ENCODE measurements at regions not wholly inside any gene's neighbourhood (a gene's known extent, or its start where the extent isn't known, plus 50 kb on each side); places are given as distances from the start of the nearest gene placed in this dataset.

GRCh38 chr10:107577221-107577620, 412.7 kb upstream of the SORCS1 start:
- Histone ChIP-seq H3K27me3 (ENCODE audit: control insufficient read depth in 1 of 2, insufficient read depth in 2 of 2, low read length in 1 of 2) (no peaks in the 10 kb centered on the region), H3K4me1 (ENCODE audit: control insufficient read depth in 1 of 2, insufficient read depth in 2 of 2, low read length in 2 of 2) (no peaks in the 10 kb centered on the region), H3K9me3 (ENCODE audit: control insufficient read depth, low read length) (no peaks in the 10 kb centered on the region), H3K4me3 (ENCODE audit: low read length in 2 of 2) (no peak overlapping the region), H3K27ac (ENCODE audit: low read depth in 1 of 2, low read length in 2 of 2) (no peak overlapping the region), H3K36me3 (ENCODE audit: control insufficient read depth in 1 of 2, insufficient read depth in 2 of 2, low read length in 1 of 2) (no peaks in the 10 kb centered on the region)
- ATAC-seq (ENCODE audit: low FRiP score): no peak
- no peak for DNase-seq
- intact Hi-C loops (cut with DNase I): no loop called here
- WGBS, 2 donors: 6 to 64% methylated on average over 2 of the region's 2 CpGs

- H3K27ac ChIP-seq (ENCODE audit: low read depth in 1 of 2, low read length in 2 of 2): no peak overlapping the region
- no peaks in the 10 kb centered on the region for H3K27me3 ChIP-seq (ENCODE audit: control insufficient read depth in 1 of 2, insufficient read depth in 2 of 2, low read length in 1 of 2)
- DNase-seq: no peak
- H3K4me1 ChIP-seq (ENCODE audit: control insufficient read depth in 1 of 2, insufficient read depth in 2 of 2, low read length in 2 of 2): no peaks in the 10 kb centered on the region
- ATAC-seq (ENCODE audit: low FRiP score): no peak
- WGBS, 2 donors: 6 to 8% methylated on average over 2 of the region's 2 CpGs
- H3K4me3 ChIP-seq (ENCODE audit: low read length in 2 of 2): no peak overlapping the region
- no peaks in the 10 kb centered on the region for H3K36me3 ChIP-seq (ENCODE audit: control insufficient read depth in 1 of 2, insufficient read depth in 2 of 2, low read length in 1 of 2)
- no peaks in the 10 kb centered on the region for H3K9me3 ChIP-seq (ENCODE audit: control insufficient read depth, low read length)
- intact Hi-C loops (cut with DNase I): no loop called here
Observed at GRCh38 chr10:107576746-107577145, 412.2 kb upstream of the SORCS1 start.

- Histone ChIP-seq H3K4me1 (ENCODE audit: control insufficient read depth in 1 of 2, insufficient read depth in 2 of 2, low read length in 2 of 2) (no peaks in the 10 kb centered on the region), H3K4me3 (ENCODE audit: low read length in 2 of 2) (no peak overlapping the region), H3K27ac (ENCODE audit: low read depth in 1 of 2, low read length in 2 of 2) (no peak overlapping the region), H3K9me3 (ENCODE audit: control insufficient read depth, low read length) (no peaks in the 10 kb centered on the region), H3K27me3 (ENCODE audit: control insufficient read depth in 1 of 2, insufficient read depth in 2 of 2, low read length in 1 of 2) (no peaks in the 10 kb centered on the region), H3K36me3 (ENCODE audit: control insufficient read depth in 1 of 2, insufficient read depth in 2 of 2, low read length in 1 of 2) (no peaks in the 10 kb centered on the region)
- DNase-seq (no peak), ATAC-seq (ENCODE audit: low FRiP score) (no peak)
- intact Hi-C loops (cut with DNase I): no loop called here
Observed at GRCh38 chr10:107565014-107565413, 400.5 kb upstream of the SORCS1 start.

GRCh38 chr10:107561136-107561650, 396.7 kb upstream of the SORCS1 start:
- H3K9me3 ChIP-seq (ENCODE audit: control insufficient read depth, low read length): no peaks in the 10 kb centered on the region
- no peak overlapping the region for H3K4me3 ChIP-seq (ENCODE audit: low read length in 2 of 2)
- intact Hi-C loops (cut with DNase I): no loop called here
- no peaks in the 10 kb centered on the region for H3K36me3 ChIP-seq (ENCODE audit: control insufficient read depth in 1 of 2, insufficient read depth in 2 of 2, low read length in 1 of 2)
- no peak for DNase-seq
- H3K27me3 ChIP-seq (ENCODE audit: control insufficient read depth in 1 of 2, insufficient read depth in 2 of 2, low read length in 1 of 2): no peaks in the 10 kb centered on the region
- H3K27ac ChIP-seq (ENCODE audit: low read depth in 1 of 2, low read length in 2 of 2): no peak overlapping the region
- ATAC-seq (ENCODE audit: low FRiP score): no peak
- H3K4me1 ChIP-seq (ENCODE audit: control insufficient read depth in 1 of 2, insufficient read depth in 2 of 2, low read length in 2 of 2): no peaks in the 10 kb centered on the region

- WGBS, 2 donors: 66 to 82% methylated on average over 4 of the region's 4 CpGs
- intact Hi-C loops (cut with DNase I): no loop called here
- no peak overlapping the region for H3K4me3 ChIP-seq (ENCODE audit: low read length in 2 of 2)
- H3K9me3 ChIP-seq (ENCODE audit: control insufficient read depth, low read length): no peaks in the 10 kb centered on the region
- no peaks in the 10 kb centered on the region for H3K4me1 ChIP-seq (ENCODE audit: control insufficient read depth in 1 of 2, insufficient read depth in 2 of 2, low read length in 2 of 2)
- no peaks in the 10 kb centered on the region for H3K27me3 ChIP-seq (ENCODE audit: control insufficient read depth in 1 of 2, insufficient read depth in 2 of 2, low read length in 1 of 2)
- no peak for DNase-seq
- no peak for ATAC-seq (ENCODE audit: low FRiP score)
- H3K27ac ChIP-seq (ENCODE audit: low read depth in 1 of 2, low read length in 2 of 2): no peak overlapping the region
- no peaks in the 10 kb centered on the region for H3K36me3 ChIP-seq (ENCODE audit: control insufficient read depth in 1 of 2, insufficient read depth in 2 of 2, low read length in 1 of 2)
Observed at GRCh38 chr10:107557916-107558315, 393.4 kb upstream of the SORCS1 start.

- Histone ChIP-seq H3K9me3 (ENCODE audit: control insufficient read depth, low read length) (no peaks in the 10 kb centered on the region), H3K4me1 (ENCODE audit: control insufficient read depth in 1 of 2, insufficient read depth in 2 of 2, low read length in 2 of 2) (no peaks in the 10 kb centered on the region), H3K27ac (ENCODE audit: low read depth in 1 of 2, low read length in 2 of 2) (no peak overlapping the region), H3K36me3 (ENCODE audit: control insufficient read depth in 1 of 2, insufficient read depth in 2 of 2, low read length in 1 of 2) (no peaks in the 10 kb centered on the region), H3K4me3 (ENCODE audit: low read length in 2 of 2) (no peak overlapping the region), H3K27me3 (ENCODE audit: control insufficient read depth in 1 of 2, insufficient read depth in 2 of 2, low read length in 1 of 2) (no peaks in the 10 kb centered on the region)
- 28 to 33% methylated on average over 1 of the region's 1 CpG for WGBS, 2 donors
- no peak for DNase-seq
- intact Hi-C loops (cut with DNase I): no loop called here
- no peak for ATAC-seq (ENCODE audit: low FRiP score)
Observed at GRCh38 chr10:107554333-107554732, 389.8 kb upstream of the SORCS1 start.

GRCh38 chr10:107553470-107553869, 389.0 kb upstream of the SORCS1 start:
- Histone ChIP-seq H3K4me1 (ENCODE audit: control insufficient read depth in 1 of 2, insufficient read depth in 2 of 2, low read length in 2 of 2) (no peaks in the 10 kb centered on the region), H3K36me3 (ENCODE audit: control insufficient read depth in 1 of 2, insufficient read depth in 2 of 2, low read length in 1 of 2) (no peaks in the 10 kb centered on the region), H3K27me3 (ENCODE audit: control insufficient read depth in 1 of 2, insufficient read depth in 2 of 2, low read length in 1 of 2) (no peaks in the 10 kb centered on the region), H3K4me3 (ENCODE audit: low read length in 2 of 2) (no peak overlapping the region), H3K9me3 (ENCODE audit: control insufficient read depth, low read length) (peaks cover 1% of the 10 kb centered on the region), H3K27ac (ENCODE audit: low read depth in 1 of 2, low read length in 2 of 2) (no peak overlapping the region)
- intact Hi-C loops (cut with DNase I): no loop called here
- DNase-seq (no peak), ATAC-seq (ENCODE audit: low FRiP score) (no peak)
- 1 to 4% methylated on average over 1 of the region's 1 CpG for WGBS, 2 donors

GRCh38 chr10:107552963-107553362, 388.5 kb upstream of the SORCS1 start:
- Histone ChIP-seq H3K4me1 (ENCODE audit: control insufficient read depth in 1 of 2, insufficient read depth in 2 of 2, low read length in 2 of 2) (no peaks in the 10 kb centered on the region), H3K9me3 (ENCODE audit: control insufficient read depth, low read length) (peaks cover 1% of the 10 kb centered on the region), H3K4me3 (ENCODE audit: low read length in 2 of 2) (no peak overlapping the region), H3K27me3 (ENCODE audit: control insufficient read depth in 1 of 2, insufficient read depth in 2 of 2, low read length in 1 of 2) (no peaks in the 10 kb centered on the region), H3K27ac (ENCODE audit: low read depth in 1 of 2, low read length in 2 of 2) (no peak overlapping the region), H3K36me3 (ENCODE audit: control insufficient read depth in 1 of 2, insufficient read depth in 2 of 2, low read length in 1 of 2) (no peaks in the 10 kb centered on the region)
- no peak for DNase-seq
- 34 to 35% methylated on average over 2 of the region's 2 CpGs for WGBS, 2 donors
- intact Hi-C loops (cut with DNase I): no loop called here
- ATAC-seq (ENCODE audit: low FRiP score): no peak

GRCh38 chr10:107548301-107548700, 383.8 kb upstream of the SORCS1 start:
- no peak for ATAC-seq (ENCODE audit: low FRiP score)
- Histone ChIP-seq H3K4me1 (ENCODE audit: control insufficient read depth in 1 of 2, insufficient read depth in 2 of 2, low read length in 2 of 2) (no peaks in the 10 kb centered on the region), H3K27me3 (ENCODE audit: control insufficient read depth in 1 of 2, insufficient read depth in 2 of 2, low read length in 1 of 2) (no peaks in the 10 kb centered on the region), H3K27ac (ENCODE audit: low read depth in 1 of 2, low read length in 2 of 2) (no peak overlapping the region), H3K36me3 (ENCODE audit: control insufficient read depth in 1 of 2, insufficient read depth in 2 of 2, low read length in 1 of 2) (no peaks in the 10 kb centered on the region), H3K9me3 (ENCODE audit: control insufficient read depth, low read length) (peaks cover 1% of the 10 kb centered on the region), H3K4me3 (ENCODE audit: low read length in 2 of 2) (no peak overlapping the region)
- intact Hi-C loops (cut with DNase I): no loop called here
- 43% methylated on average over 4 of the region's 4 CpGs for WGBS, 2 donors
- no peak for DNase-seq
